ENCODE measurements at regions not wholly inside any gene's neighbourhood (a gene's known extent, or its start where the extent isn't known, plus 50 kb on each side); places are given as distances from the start of the nearest gene placed in this dataset.

DNA sequence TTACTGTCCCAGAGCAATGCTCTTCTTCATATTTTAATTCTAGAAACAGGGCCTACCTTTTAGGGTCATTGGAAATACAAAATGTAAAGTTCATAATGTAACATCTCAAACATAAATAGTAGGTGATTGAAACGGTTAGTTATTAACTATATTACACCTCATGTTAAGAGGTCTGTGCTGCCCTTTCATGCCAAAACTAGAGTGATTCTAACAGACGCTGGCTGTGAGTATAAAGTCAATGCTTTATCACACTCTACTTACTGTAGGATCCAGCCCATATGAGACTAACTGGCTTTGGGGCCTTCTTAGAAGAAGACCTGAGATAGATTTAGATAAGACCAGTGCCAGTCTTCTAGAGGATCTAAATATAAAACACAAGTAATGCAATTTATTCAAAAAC lies 966.1 kb upstream of the SORCS1 start:
- no peak for DNase-seq (ENCODE audit: low read depth)
- TF ChIP-seq CTCF (IDR thresholded peaks at IDR 0.05; ENCODE audit: low read depth, low read length, missing control alignments): no peak
- no peak overlapping the region for H3K4me3 ChIP-seq (ENCODE audit: low read depth, low read length)

GRCh38 chr10:108112218-108112617 lies 947.7 kb upstream of the SORCS1 start:
- no peak for DNase-seq (ENCODE audit: low read depth)

DNA sequence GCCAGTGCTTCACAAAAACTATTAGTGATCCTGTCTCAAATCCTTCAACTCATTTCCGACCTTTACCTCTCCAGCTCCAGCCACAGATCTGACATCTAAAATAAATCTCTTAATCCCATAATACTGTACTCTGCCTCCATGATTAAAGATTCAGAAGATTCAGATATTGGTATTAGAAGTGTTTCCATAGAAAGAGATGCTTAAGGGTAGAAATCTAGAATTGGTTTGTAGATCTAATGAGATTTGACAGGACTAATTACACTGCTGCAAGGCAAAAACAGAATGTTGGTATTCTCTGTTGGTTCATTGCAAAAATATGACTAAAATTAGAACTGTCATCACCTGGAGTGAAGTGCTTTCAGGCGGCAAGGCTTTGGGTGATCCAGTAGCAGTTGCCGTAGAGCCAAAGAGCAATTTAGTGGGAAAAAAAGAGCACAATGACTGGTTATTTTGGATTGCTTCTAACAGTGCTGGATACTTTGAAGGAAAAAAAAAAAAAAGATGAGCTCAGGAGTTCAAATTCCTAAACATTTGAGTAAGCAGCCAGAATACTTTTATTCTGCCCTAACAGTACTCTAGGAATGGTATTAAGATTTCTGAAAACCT lies 940.1 kb upstream of the SORCS1 start:
- DNase-seq (ENCODE audit: low read depth): no peak
- H3K4me3 ChIP-seq (ENCODE audit: low read depth, low read length): no peak overlapping the region
- no peak for TF ChIP-seq CTCF (IDR thresholded peaks at IDR 0.05; ENCODE audit: low read depth, low read length, missing control alignments)

More at GRCh38 chr10:108112218-108112617, 947.7 kb upstream of the SORCS1 start:
- no peak overlapping the region for H3K4me3 ChIP-seq (ENCODE audit: low read depth, low read length)
- TF ChIP-seq CTCF (IDR thresholded peaks at IDR 0.05; ENCODE audit: low read depth, low read length, missing control alignments): no peak

- no peak for TF ChIP-seq CTCF (IDR thresholded peaks at IDR 0.05; ENCODE audit: low read depth, low read length, missing control alignments)
- DNase-seq (ENCODE audit: low read depth): no peak
- no peak overlapping the region for H3K4me3 ChIP-seq (ENCODE audit: low read depth, low read length)
These were observed 932.8 kb upstream of the SORCS1 start for GRCh38 chr10:108097258-108097657.

- H3K4me3 ChIP-seq (ENCODE audit: low read depth, low read length): no peak overlapping the region
- no peak for TF ChIP-seq CTCF (IDR thresholded peaks at IDR 0.05; ENCODE audit: low read depth, low read length, missing control alignments)
- no peak for DNase-seq (ENCODE audit: low read depth)
These were observed 931.7 kb upstream of the SORCS1 start for GRCh38 chr10:108095932-108096925.

DNA sequence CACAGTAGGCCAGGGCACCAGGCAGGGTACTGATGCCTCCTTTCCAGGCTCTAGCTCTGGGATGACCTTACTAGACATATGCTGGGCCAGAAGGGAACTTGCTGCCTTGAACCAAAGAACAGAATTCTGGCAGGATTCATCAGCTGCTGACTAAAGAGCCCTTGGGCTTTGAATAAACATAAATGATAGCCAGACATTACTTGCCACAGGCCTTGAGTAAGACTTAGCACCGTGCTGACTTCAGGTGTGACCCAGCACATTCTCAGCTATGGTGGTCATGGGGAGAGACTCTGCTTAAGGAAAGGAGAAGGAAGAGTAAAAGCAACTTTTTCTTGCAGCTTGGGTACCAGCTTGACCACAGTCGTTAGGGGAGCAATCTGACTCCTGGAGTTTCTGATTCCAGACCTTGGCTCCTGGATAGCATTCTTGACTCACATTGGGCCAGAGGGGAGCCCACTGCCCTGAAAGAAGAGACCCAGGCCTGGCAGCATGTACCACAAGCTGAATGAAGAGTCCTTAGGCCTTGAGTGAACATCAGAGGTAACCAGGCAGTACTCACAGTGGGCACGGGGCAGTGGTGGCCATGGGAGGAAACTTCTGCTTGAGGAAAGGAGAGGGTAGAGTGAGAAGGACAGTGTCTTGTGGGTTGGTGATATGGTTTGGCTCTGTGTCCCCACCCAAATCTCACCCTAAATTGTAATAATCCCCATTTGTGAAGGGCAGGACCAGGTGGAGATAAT lies 926.1 kb upstream of the SORCS1 start:
- DNase-seq (ENCODE audit: low read depth): no peak
- TF ChIP-seq CTCF (IDR thresholded peaks at IDR 0.05; ENCODE audit: low read depth, low read length, missing control alignments): no peak

More for the DNA sequence above, 926.1 kb upstream of the SORCS1 start:
- H3K4me3 ChIP-seq (ENCODE audit: low read depth, low read length): no peak overlapping the region
